ENCODE measurements at regions not wholly inside any gene's neighbourhood (a gene's known extent, or its start where the extent isn't known, plus 50 kb on each side); places are given as distances from the start of the nearest gene placed in this dataset.

DNA sequence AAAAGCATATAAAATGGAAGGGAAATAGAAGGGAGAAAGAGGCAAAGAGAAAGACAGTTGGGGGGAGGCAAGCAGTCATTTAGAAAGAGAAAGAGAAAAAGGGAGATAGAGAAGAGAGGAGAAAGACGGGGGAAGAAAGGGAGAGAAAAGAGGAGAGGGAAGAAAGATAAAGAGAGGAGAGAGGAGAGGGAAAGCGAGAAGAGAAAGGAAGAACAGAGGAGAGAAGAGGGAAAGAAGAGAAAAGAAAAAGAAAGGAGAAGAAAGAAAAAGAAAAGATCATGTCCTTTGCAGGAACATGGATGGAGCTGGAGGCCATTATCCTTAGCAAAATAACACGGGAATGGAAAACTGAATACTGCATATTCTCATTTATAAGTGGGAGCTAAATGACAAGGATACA is 247.7 kb downstream of the MIAT start:
- TF ChIP-seq, protein P1, sequence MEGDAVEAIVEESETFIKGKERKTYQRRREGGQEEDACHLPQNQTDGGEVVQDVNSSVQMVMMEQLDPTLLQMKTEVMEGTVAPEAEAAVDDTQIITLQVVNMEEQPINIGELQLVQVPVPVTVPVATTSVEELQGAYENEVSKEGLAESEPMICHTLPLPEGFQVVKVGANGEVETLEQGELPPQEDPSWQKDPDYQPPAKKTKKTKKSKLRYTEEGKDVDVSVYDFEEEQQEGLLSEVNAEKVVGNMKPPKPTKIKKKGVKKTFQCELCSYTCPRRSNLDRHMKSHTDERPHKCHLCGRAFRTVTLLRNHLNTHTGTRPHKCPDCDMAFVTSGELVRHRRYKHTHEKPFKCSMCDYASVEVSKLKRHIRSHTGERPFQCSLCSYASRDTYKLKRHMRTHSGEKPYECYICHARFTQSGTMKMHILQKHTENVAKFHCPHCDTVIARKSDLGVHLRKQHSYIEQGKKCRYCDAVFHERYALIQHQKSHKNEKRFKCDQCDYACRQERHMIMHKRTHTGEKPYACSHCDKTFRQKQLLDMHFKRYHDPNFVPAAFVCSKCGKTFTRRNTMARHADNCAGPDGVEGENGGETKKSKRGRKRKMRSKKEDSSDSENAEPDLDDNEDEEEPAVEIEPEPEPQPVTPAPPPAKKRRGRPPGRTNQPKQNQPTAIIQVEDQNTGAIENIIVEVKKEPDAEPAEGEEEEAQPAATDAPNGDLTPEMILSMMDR (conservative IDR thresholded peaks at IDR 0.05; ENCODE audit: control insufficient read depth, insufficient read depth, low read depth, low read length), result no peak
- H3K4me3 ChIP-seq (ENCODE audit: control insufficient read depth, low read depth, low read length), result no peak overlapping the region
- DNase-seq (ENCODE audit: low read depth), result no peak

DNA sequence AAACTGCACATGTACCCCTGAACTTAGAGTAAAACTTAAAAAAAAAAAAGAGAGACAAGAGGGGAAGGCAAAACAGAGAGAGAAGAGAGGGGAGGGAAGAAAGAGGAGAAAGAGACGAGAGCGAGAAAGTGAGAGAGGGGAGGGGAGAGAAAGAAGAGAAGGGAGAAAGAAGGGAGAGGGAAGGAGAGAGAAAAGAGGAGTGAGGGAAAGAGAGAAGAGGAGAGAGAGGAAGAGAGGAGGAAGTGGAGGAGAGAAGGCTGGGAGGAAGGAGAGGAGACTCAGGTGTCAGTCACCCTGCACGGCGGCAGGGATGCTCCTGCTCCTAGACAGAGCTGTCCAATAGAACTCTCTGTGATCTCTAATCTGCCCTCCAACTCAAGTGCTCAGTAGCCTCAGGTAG is 248.3 kb downstream of the MIAT start:
- DNase-seq (ENCODE audit: low read depth), result no peak

DNA sequence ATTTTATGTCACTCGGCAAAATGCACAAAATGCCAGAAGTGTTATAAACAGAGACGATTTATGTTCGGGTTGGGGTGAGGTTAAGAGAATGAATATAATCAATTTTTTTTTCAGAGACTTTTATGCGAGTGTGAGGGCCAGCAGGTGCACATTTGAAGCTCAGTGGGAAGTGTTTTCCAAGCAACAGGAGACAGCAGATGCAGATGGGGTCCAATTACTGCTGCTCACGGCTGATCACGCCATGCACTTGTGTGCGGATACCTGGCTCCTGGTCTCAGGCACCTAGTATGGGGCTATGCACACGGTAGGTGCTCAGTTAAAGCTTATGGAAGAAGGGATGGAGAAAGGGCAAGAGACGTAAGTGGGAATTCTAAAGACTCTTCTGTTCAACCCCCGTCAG is 249.1 kb downstream of the MIAT start:
- DNase-seq (ENCODE audit: low read depth), result no peak
- TF ChIP-seq, protein P1 (conservative IDR thresholded peaks at IDR 0.05; ENCODE audit: control insufficient read depth, insufficient read depth, low read depth, low read length), result no peak
- no peak overlapping the region for H3K4me3 ChIP-seq (ENCODE audit: control insufficient read depth, low read depth, low read length)

More for the DNA sequence above, 248.3 kb downstream of the MIAT start:
- no peak overlapping the region for H3K4me3 ChIP-seq (ENCODE audit: control insufficient read depth, low read depth, low read length)
- TF ChIP-seq, protein P1 (conservative IDR thresholded peaks at IDR 0.05; ENCODE audit: control insufficient read depth, insufficient read depth, low read depth, low read length), result no peak

DNA sequence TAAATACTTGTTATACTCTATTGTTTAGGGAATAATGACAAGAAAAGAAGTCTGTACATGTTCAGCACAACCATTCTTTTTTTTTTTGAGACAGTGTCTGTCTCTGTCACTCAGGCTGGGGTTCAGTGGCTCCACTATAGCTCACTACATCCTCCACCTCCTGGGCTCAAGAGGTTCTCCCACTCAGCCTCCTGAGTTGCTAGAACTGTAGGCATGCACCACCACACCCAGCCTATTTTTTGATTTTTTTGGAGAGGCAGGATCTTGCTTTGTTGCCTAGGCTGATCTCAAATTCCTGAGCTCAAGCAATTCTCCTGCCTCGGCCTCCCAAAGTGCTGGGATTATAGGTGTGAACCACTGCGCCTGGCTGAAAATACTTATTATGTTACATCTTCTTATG is 250.0 kb downstream of the MIAT start:
- no peak overlapping the region for H3K4me3 ChIP-seq (ENCODE audit: control insufficient read depth, low read depth, low read length)
- no peak for DNase-seq (ENCODE audit: low read depth)
- TF ChIP-seq, protein P1 (conservative IDR thresholded peaks at IDR 0.05; ENCODE audit: control insufficient read depth, insufficient read depth, low read depth, low read length), result no peak

DNA sequence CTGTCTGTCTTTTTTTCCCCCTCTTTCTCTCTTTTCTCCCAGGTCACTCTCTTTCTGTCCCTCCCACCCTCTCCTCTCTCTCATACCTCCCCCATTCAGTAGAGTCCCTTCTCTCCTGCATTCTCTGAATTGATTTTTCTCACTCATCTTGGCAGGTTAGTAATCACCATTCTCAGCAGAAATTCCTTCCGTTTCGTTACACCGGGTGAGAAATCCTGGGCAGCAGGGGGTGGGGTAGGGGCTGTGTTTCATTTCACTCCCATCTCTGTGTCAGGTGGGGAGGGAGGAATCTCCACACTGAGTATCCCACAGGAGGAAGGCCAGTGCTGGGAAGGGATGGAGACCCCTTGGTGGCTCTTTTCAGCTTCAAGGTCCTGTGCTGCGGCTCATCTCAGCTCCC is 253.5 kb downstream of the MIAT start:
- TF ChIP-seq, protein P1 (conservative IDR thresholded peaks at IDR 0.05; ENCODE audit: control insufficient read depth, insufficient read depth, low read depth, low read length), result no peak
- H3K4me3 ChIP-seq (ENCODE audit: control insufficient read depth, low read depth, low read length), result no peak overlapping the region
- DNase-seq (ENCODE audit: low read depth), result no peak

DNA sequence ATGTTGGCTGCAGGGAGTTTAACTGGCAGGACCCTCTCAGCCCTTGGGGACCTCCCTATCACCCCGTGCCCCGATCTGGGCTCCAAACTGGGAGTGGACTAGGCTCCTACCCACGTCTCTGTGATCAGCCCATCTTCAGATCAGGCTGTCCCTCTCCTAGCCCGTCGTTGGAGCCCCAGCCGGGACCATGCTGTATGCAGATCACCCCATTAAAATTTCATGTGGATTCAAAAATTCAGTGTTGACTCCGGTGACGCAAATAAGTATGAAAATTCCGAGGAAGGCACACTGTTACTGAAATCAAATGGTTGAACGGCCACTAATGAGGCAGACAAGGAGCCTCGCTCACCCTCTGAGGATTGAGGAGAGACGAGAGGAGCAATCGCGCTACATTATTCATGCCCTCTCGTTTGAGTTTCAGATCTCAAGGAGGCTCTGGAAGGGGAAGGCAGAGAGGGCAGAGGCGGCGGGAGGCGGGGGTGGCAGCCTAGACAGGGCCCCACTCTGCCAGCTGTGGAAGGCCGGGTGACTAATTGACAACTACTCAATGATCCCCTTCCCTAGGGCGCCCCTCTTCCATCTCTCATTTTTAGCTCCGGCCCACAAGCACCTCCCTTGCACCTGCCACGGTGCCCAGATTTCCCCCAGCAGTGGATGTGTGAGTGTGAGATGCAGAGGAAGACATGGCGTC is 255.4 kb downstream of the MIAT start:
- H3K4me3 ChIP-seq (ENCODE audit: control insufficient read depth, low read depth, low read length), result no peak overlapping the region
- no peak for DNase-seq (ENCODE audit: low read depth)
- TF ChIP-seq, protein P1 (conservative IDR thresholded peaks at IDR 0.05; ENCODE audit: control insufficient read depth, insufficient read depth, low read depth, low read length), result no peak

Data from fibroblast of mammary gland (primary cell).